Testis (tissue), 2 donors: ENCODE measurements at regions not wholly inside any gene's neighbourhood (a gene's known extent, or its start where the extent isn't known, plus 50 kb on each side); places are given as distances from the start of the nearest gene placed in this dataset.

Experiments used
- CTCF ChIP-seq, 3 experiments: fragments of 450-650 bp in 2 of 3; fragments of 200-600 bp in 1 of 3; sonication (generic) in 1 of 3; IDR thresholded peaks; one replicate each; pipeline ENCODE4 v1.5.1; 2016 to 2019; ENCODE audit warnings: antibody characterized with exemption in 3 of 3, mild to moderate bottlenecking in 2 of 3, moderate library complexity in 1 of 3
- POLR2A ChIP-seq: fragments of 450-650 bp; IDR thresholded peaks from one replicate; pipeline ENCODE4 v1.6.1; 2017; ENCODE audit warnings: antibody characterized with exemption, mild to moderate bottlenecking, moderate library complexity

GRCh38 chr4:104740161-104740560 lies 245.5 kb upstream of the CXXC4 start:
- no peak for TF ChIP-seq POLR2A
- no peak for TF ChIP-seq CTCF (IDR thresholded peaks at IDR 0.05)
